ENCODE measurements at regions not wholly inside any gene's neighbourhood (a gene's known extent, or its start where the extent isn't known, plus 50 kb on each side); places are given as distances from the start of the nearest gene placed in this dataset.
"Not testable (repeated sequence)": the region's sequence is repeated elsewhere in the genome, so short reads cannot be mapped to it uniquely, and the experiment has no call there.

GRCh38 chr1:189708674-189709073 lies 769.0 kb downstream of the BRINP3 start:
- peak; percentile 1 for DNase-seq

DNA sequence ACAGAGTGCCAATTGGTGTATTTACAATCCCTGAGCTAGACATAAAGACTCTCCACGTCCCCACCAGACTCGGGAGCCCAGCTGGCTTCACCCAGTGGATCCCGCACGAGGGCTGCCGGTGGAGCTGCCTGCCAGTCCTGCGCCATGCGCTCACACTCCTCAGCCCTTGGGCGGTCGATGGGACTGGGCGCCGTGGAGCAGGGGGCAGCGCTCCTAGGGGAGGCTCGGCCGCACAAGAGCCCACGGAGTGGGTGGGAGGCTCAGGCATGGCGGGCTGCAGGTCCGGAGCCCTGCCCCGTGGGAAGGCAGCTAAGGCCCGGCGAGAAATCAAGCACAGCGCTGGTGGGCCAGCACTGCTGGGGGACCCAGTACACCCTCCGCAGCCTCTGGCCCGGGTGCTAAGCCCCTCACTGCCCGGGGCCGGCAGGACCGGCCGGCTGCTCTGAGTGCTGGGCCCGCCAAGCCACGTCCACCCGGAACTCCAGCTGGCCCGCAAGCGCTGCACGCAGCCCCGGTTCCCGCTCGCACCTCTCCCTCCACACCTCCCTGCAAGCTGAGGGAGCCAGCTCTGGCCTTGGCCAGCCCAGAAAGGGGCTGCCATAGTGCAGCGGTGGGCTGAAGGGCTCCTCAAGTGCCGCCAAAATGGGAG lies 759.4 kb downstream of the BRINP3 start:
- DNase-seq = not testable (repeated sequence)

GRCh38 chr1:189726806-189727205 lies 750.9 kb downstream of the BRINP3 start:
- no peak for DNase-seq

DNA sequence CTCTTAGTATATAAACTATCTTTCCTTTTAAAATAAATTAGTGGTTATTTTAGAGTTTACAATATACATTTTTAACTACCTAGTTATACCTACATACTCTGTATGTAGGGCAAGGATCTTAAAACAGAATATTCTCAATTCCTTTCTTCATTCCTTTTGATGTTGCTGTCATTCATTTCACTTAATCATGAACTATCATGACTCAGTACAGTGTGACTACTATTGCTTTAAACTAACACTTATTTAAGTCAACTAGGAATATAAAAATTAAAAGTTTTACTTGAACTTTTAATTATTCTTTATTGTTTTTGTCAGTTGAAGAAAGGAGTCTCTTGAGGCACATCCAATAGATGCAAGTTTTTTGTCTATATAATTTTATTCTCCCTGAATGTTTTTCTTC lies 726.4 kb downstream of the BRINP3 start:
- no peak for DNase-seq

GRCh38 chr1:189752461-189752995 lies 725.1 kb downstream of the BRINP3 start:
- DNase-seq = no peak

GRCh38 chr1:189755100-189755499 lies 722.6 kb downstream of the BRINP3 start:
- not testable (repeated sequence) for DNase-seq

DNA sequence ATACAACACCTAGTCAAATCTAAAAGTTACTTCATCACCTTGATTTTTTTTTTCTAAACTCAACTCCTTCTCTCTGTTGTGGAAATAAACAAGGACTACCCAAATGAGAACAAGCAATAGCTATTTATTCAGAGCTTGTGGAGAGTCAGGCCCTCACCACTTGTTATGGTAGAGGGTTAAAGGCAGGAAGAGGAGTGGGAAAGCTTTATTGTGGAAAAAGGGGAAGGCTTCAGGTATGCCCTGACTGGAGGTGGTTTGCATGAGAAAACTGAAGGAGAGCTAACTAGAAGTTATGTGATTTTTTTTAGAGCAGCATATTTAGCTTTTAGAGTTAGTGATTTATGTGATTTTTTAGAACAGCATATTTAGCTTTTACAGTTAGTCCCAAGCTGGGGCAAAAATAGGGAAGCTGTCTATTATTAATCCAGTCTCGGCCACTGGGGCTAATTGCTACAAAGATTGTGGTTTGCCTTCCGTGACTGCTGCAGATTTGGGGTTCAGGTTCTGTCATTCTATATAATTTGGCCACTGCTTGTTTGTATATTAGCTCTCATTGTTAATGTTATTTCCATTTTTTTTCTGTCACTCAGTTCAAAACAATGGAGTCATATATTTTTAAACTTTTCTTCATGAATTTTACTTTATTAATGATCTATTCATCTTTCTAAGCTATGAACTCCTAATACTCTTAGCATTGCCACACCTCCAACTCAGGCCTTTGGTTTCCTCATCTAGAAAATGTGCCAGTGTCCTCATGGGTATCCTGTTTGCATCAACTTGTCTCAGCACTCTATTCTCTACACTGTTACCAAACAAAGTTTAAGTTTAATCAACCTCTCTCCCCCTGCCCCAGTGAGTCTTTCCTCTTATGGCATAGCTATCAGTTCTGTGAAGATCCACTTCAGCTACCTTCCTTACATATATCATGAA lies 713.0 kb downstream of the BRINP3 start:
- DNase-seq = no peak

DNA sequence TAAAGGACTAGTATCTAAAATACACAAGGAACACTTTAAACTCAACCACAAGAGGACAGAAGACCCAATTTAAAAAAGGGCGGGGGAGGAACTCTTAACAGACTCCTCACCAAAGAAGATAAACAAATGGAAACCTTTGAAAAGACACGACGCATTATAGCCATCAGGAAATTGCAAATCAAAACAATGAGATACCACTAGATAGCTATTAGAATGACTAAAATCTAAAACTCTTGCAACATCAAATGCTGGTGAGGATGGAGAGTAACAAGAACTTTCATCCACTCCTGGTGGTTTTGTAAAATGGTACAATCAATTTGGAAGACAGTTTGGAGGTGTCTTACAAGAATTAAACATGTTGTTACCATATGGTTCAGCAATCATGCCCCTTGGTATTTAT lies 708.2 kb downstream of the BRINP3 start:
- DNase-seq = no peak

DNA sequence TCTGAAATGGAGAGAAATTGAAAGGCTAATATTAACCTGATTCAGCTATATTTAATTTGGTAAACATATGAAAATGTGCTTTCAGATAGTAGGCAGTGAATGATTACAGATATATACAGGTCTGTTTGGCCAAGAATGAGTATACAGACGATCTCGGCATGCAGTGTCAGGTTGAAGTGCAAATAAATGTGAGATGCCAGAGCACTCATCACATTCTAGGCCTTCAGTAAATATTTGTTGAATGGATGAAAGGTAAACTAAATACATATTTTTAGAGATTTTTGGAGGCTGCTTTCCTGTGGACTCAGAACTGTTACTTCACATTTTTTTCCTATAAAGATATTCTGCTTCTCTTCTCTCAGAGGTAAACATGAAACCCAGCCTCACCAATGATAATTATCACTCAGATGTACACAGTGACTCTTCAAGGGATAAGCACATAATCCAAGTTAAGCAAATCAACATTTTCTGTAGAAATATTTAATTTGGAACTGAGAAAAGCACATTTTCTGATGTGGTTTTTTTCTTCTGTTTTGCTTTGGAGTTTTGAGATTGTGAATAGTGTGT lies 702.9 kb downstream of the BRINP3 start:
- DNase-seq = no peak

- DNase-seq = peak; percentile 69
Measured at GRCh38 chr1:189775343-189775742, 702.3 kb downstream of the BRINP3 start.

DNA sequence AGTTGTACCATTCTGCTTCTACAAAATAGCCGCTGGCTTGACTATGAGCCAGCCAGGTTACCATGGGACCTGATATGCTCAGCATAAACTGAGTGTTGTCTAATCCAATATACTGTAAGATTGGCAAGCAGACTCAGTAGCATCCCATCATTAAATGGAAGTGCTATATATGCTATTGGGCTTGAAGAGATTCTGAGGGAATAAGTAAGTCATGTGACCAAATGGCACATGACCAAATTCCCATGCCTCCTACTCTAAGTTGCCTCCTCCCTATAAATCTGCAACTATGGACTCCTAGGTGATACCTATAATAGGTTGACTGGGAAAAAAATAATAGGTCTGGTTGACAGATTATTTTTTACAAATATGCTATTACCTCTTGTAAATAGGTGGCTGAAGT lies 698.6 kb downstream of the BRINP3 start:
- DNase-seq = no peak

DNA sequence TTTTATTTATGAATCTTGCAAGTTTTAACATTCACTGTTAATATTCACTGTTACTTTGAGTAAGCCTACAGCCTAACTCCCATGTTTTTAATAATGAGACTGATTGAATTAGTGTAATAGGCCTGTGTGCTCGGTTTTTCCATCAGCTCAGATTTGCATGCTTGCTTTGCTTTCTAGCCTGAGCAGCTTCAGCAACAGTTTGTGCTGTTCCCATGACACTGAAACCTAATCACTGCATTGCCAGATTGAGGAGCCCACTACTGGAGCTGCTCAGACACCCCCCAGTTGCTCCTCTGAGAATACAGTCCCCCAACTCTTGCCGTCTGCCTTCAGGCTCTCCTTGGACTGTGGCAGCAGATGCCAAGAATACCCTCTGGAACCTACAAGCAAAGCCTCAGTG lies 695.4 kb downstream of the BRINP3 start:
- DNase-seq = no peak

GRCh38 chr1:189783456-189783855 lies 694.2 kb downstream of the BRINP3 start:
- DNase-seq = peak; percentile 2

DNA sequence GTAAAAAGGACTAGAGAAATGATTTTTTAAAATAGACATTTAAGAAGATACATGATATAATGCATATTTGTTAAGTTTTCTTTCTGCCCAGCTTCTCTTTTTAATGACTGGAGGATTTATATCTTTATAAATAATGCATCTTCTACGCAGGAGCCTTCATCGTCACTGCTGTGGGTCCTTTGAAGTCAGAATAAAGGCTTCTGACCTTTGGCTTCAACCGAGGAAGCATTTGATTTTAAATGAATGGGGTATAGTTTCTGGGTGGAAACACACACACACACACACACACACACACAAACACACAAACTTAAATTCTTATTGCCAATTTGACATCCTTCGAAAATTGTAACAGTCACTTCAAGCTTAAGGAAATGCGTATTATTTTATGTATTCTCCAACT lies 690.9 kb downstream of the BRINP3 start:
- no peak for DNase-seq

DNA sequence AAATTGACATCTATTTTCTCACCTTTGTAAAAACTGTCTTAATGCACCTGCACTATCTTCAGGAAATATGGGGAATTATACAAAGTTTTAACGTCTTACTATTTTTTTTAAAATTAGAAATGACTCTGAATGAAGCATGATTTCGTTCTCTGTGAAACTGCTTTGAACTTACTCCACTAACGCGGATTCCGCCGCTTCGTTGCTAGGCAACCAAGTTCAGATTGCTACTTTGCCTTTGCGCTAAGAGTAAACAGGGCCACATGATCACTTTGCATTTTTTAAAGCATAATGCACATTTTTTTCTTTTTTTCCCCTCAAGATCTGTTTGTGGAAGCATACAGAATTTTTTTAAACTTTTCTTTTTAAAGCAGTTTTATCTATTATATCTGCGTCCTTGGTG lies 690.5 kb downstream of the BRINP3 start:
- no peak for DNase-seq

DNA sequence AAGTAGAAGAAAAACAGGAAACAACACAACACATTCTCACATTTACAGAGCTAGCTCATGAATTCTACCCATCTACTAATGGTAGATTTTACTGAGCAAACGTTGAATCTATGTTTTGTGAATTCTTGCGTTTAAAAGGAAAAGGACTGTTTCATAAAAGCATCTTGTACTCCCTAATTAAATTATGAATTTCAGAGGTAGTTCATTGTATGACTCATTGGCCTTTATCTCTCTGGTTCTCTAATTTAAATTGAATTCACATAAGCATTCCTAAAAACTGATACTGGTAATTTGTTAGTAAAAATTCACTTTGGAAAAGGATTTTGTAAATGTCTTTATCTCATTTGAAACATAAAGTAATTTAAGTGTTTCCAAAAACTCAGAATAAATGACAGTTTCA lies 687.3 kb downstream of the BRINP3 start:
- DNase-seq = no peak

GRCh38 chr1:189803364-189803763 lies 674.3 kb downstream of the BRINP3 start:
- no peak for DNase-seq

GRCh38 chr1:189804352-189804751 lies 673.3 kb downstream of the BRINP3 start:
- no peak for DNase-seq

DNA sequence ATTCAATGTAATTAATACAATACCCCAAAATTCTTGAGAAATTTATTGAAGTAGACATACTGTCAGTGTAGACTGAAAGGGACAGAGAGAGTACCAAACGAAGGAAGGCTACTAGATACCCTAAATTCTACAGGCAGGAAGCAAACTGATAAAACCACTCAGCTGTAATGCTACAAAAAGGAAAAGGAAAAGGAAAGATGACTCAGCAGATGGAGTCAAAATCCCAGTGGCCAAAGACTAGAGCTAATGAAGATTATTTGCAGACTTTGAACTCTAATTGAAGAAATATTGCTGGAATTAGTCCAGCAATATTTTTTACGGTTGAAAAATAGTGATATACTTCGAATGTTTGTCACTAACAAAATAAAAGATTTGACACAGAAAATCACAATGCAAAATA lies 671.9 kb downstream of the BRINP3 start:
- no peak for DNase-seq

- not testable (repeated sequence) for DNase-seq
Measured at GRCh38 chr1:189810639-189811038, 667.0 kb downstream of the BRINP3 start.

DNA sequence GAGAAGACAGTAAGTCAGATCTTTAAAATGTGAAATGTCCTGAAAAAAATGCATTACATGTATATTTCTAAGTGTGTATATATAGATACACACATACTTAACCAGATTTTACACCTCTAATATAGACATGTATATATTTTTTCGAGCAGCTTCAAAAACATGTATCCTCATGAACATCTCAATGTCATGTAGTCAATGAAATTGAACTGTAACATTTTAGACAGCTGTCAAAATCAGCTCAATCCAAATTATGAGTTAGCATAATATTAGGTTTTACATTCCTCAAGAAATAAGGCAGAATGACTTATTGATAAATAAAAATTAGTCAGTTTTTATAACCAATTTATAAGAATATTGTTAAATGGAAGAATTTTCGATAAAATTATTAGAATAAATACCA lies 665.7 kb downstream of the BRINP3 start:
- DNase-seq = no peak

- no peak for DNase-seq
Measured at GRCh38 chr1:189816558-189816957, 661.1 kb downstream of the BRINP3 start.

DNA sequence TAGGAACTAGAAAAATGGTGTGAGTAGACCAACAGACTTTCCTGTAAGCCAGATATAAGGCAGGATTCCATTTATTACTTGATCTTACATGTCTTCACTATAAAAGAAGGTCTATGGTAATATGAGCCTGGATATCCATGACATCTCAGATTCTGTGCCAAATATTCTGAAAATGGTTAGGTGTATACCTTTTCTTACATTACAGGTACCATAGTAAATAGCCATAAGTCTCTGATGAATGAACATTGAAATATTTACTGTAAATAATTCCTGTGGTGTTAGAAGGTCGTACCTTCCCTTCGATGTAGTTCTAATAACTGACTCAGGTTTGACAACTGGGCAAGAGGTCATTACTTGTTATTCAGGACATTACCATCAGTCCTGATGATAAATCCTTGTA lies 657.9 kb downstream of the BRINP3 start:
- no peak for DNase-seq

- DNase-seq = no peak
Measured at GRCh38 chr1:189821833-189822232, 655.8 kb downstream of the BRINP3 start.
